IMR-90 (cell line): ENCODE measurements at regions not wholly inside any gene's neighbourhood (a gene's known extent, or its start where the extent isn't known, plus 50 kb on each side); places are given as distances from the start of the nearest gene placed in this dataset.

Experiments used
- ATAC-seq: fragments of 200-7000 bp; cut with Tn5 transposase; 2 replicates; pipeline ENCODE4 v1.9.1; 2020; ENCODE audit warnings: low read depth, mild to moderate bottlenecking, moderate library complexity
- BruUV-seq: library from RNA; stranded (reverse); fragments of 400-500 nt; replicated peaks from 2 replicates; lab custom pipeline; 2021; lab: Mats Ljungman, UMichigan
- CTCF ChIA-PET: fragments of 300-600 bp; formaldehyde crosslinking; extraction: SDS; loops from one replicate; lab custom pipeline; 2021; ENCODE audit warnings: antibody characterized with exemption; lab: Yijun Ruan, JAX
- POLR2A ChIA-PET: fragments of 300-600 bp; sonication (Branson Sonifier 250); formaldehyde crosslinking; loops from one replicate; lab custom pipeline; 2022; ENCODE audit warnings: antibody characterized with exemption; ENCODE audit not compliant: unreplicated experiment; lab: Charles Lee
- DNase-seq: peaks from one replicate; pipeline ENCODE4 v3.0.0; 2013
- H2AFZ ChIP-seq: replicated peaks from 2 replicates; pipeline ENCODE3; 2013; ENCODE audit warnings: low read length, mild to moderate bottlenecking; ENCODE audit not compliant: poor library complexity
- H2AK5ac ChIP-seq: 2 replicates; pipeline ENCODE4 v1.6.1; 2013; ENCODE audit warnings: low read depth, low read length, inconsistent platforms
- H2AK9ac ChIP-seq: replicated peaks from 2 replicates; pipeline ENCODE3; 2013; ENCODE audit warnings: mild to moderate bottlenecking, low read depth, low read length, moderate library complexity; ENCODE audit not compliant: poor library complexity
- H2BK120ac ChIP-seq: 2 replicates; pipeline ENCODE4 v1.6.1; 2013; ENCODE audit warnings: low read depth, low read length, inconsistent platforms
- H2BK15ac ChIP-seq: 3 replicates; pipeline ENCODE4 v1.6.1; 2013; ENCODE audit warnings: low read depth, low read length, inconsistent platforms
- H2BK20ac ChIP-seq: 2 replicates; pipeline ENCODE4 v1.6.1; 2013; ENCODE audit warnings: low read depth, mild to moderate bottlenecking, inconsistent platforms, low read length, moderate library complexity
- H2BK5ac ChIP-seq: 2 replicates; pipeline ENCODE4 v1.6.1; 2013; ENCODE audit warnings: mild to moderate bottlenecking, low read depth, low read length, inconsistent platforms; ENCODE audit not compliant: poor library complexity, severe bottlenecking
- H3K14ac ChIP-seq: replicated peaks from 2 replicates; pipeline ENCODE4 v1.6.1; 2013; ENCODE audit warnings: low read depth, low read length, inconsistent platforms
- H3K18ac ChIP-seq: 2 replicates; pipeline ENCODE4 v1.6.1; 2013; ENCODE audit warnings: low read depth, low read length, control low read depth
- H3K23ac ChIP-seq: 2 replicates; pipeline ENCODE4 v1.6.1; 2013; ENCODE audit warnings: low read depth, low read length, inconsistent platforms
- H3K27ac ChIP-seq: 2 replicates; pipeline ENCODE4 v1.5.1; 2013; ENCODE audit warnings: mild to moderate bottlenecking, control low read depth, low read length; ENCODE audit not compliant: insufficient read depth
- H3K27me3 ChIP-seq: 2 replicates; pipeline ENCODE4 v1.6.1; 2013; ENCODE audit warnings: low read length; ENCODE audit not compliant: control insufficient read depth, insufficient read depth
- H3K36me3 ChIP-seq: 2 replicates; pipeline ENCODE4 v1.6.1; 2013; ENCODE audit warnings: low read length, mixed read lengths; ENCODE audit not compliant: control insufficient read depth, insufficient read depth
- H3K4ac ChIP-seq: 2 replicates; pipeline ENCODE4 v1.6.1; 2013; ENCODE audit warnings: low read depth, low read length, inconsistent platforms
- H3K4me1 ChIP-seq: 2 replicates; pipeline ENCODE4 v1.6.1; 2013; ENCODE audit warnings: low read length, mixed read lengths; ENCODE audit not compliant: control insufficient read depth, insufficient read depth
- H3K4me2 ChIP-seq: 2 replicates; pipeline ENCODE4 v1.6.1; 2013; ENCODE audit warnings: low read depth, mild to moderate bottlenecking, control low read depth, low read length, moderate library complexity
- H3K4me3 ChIP-seq: 2 replicates; pipeline ENCODE4 v1.5.1; 2013; ENCODE audit warnings: low read depth, mild to moderate bottlenecking, control low read depth, low read length, moderate library complexity; ENCODE audit not compliant: insufficient read depth
- H3K56ac ChIP-seq: 2 replicates; pipeline ENCODE4 v1.6.1; 2013; ENCODE audit warnings: low read length, inconsistent platforms; ENCODE audit not compliant: insufficient read depth; ENCODE audit errors: extremely low read depth
- H3K79me1 ChIP-seq, 2 experiments: 2 replicates each; pipeline ENCODE4 v1.6.1; 2013; ENCODE audit warnings: low read length in 2 of 2, inconsistent platforms in 1 of 2, low read depth in 1 of 2
- H3K9ac ChIP-seq: 2 replicates; pipeline ENCODE4 v1.6.1; 2013; ENCODE audit warnings: low read depth, low read length, control low read depth
- H3K9me1 ChIP-seq: 2 replicates; pipeline ENCODE4 v1.6.1; 2013; ENCODE audit warnings: low read length, inconsistent platforms; ENCODE audit not compliant: insufficient read depth
- H3K9me3 ChIP-seq: 2 replicates; pipeline ENCODE4 v1.6.1; 2013; ENCODE audit warnings: low read length; ENCODE audit not compliant: control insufficient read depth, insufficient read depth
- H4K20me1 ChIP-seq: 2 replicates; pipeline ENCODE4 v1.6.1; 2013; ENCODE audit warnings: low read length, inconsistent platforms; ENCODE audit not compliant: insufficient read depth
- H4K5ac ChIP-seq: 2 replicates; pipeline ENCODE4 v1.6.1; 2013; ENCODE audit warnings: mild to moderate bottlenecking, low read depth, low read length, control low read depth
- H4K8ac ChIP-seq, 2 experiments: 2 replicates each; pipeline ENCODE4 v1.6.1; 2013; ENCODE audit warnings: low read depth in 2 of 2, low read length in 2 of 2, control low read depth in 1 of 2, inconsistent platforms in 1 of 2
- H4K91ac ChIP-seq: 2 replicates; pipeline ENCODE4 v1.6.1; 2013; ENCODE audit warnings: low read depth, low read length, inconsistent platforms; ENCODE audit not compliant: insufficient read depth
- BHLHE40 ChIP-seq: fragments of 150-350 bp; IDR thresholded peaks from 2 replicates; pipeline ENCODE4 v1.6.1; 2016; ENCODE audit warnings: mild to moderate bottlenecking, low read depth, low read length
- CEBPB ChIP-seq: IDR thresholded peaks from 2 replicates; pipeline ENCODE4 v1.6.1; 2012; ENCODE audit warnings: low read depth, low read length, improper control_type of control experiment
- CHD1 ChIP-seq: IDR thresholded peaks from 2 replicates; pipeline ENCODE4 v1.6.1; 2012; ENCODE audit warnings: low read depth, low read length, improper control_type of control experiment
- ELK1 ChIP-seq: fragments of 150-350 bp; IDR thresholded peaks from 2 replicates; pipeline ENCODE4 v1.6.1; 2016; ENCODE audit warnings: low read depth, mild to moderate bottlenecking, low read length, moderate library complexity, borderline replicate concordance
- FOS ChIP-seq: fragments of 150-350 bp; IDR thresholded peaks from 2 replicates; pipeline ENCODE4 v1.6.1; 2016; ENCODE audit warnings: low read depth, low read length
- MAFK ChIP-seq: IDR thresholded peaks from 2 replicates; pipeline ENCODE4 v1.6.1; 2012; ENCODE audit warnings: low read depth, low read length, improper control_type of control experiment
- NFE2L2 ChIP-seq: fragments of 150-350 bp; IDR thresholded peaks from 2 replicates; pipeline ENCODE4 v1.6.1; 2016; ENCODE audit warnings: low read depth, mild to moderate bottlenecking, low read length
- POLR2A ChIP-seq: IDR thresholded peaks from 2 replicates; pipeline ENCODE4 v1.6.1; 2012; ENCODE audit warnings: mild to moderate bottlenecking, low read depth, low read length
- RAD21 ChIP-seq: IDR thresholded peaks from 2 replicates; pipeline ENCODE4 v1.6.1; 2012; ENCODE audit warnings: low read length, improper control_type of control experiment
- RCOR1 ChIP-seq: IDR thresholded peaks from 2 replicates; pipeline ENCODE4 v1.6.1; 2012; ENCODE audit warnings: mild to moderate bottlenecking, low read length, improper control_type of control experiment; ENCODE audit not compliant: insufficient replicate concordance
- RFX5 ChIP-seq: IDR thresholded peaks from 2 replicates; pipeline ENCODE4 v1.8.0; 2012; ENCODE audit warnings: low read depth, mild to moderate bottlenecking, low read length, moderate library complexity
- SMC3 ChIP-seq: fragments of 150-350 bp; IDR thresholded peaks from 2 replicates; pipeline ENCODE4 v1.6.1; 2016; ENCODE audit warnings: low read depth, mild to moderate bottlenecking, antibody characterized with exemption, low read length, moderate library complexity
- WGBS, 2 experiments: methylation state at CpG; one replicate each; pipeline versions ENCODE4 v1.1.5 to v1.1.7; 2013; ENCODE audit warnings: missing lambda C conversion rate in 2 of 2; ENCODE audit not compliant: insufficient read length in 1 of 2; ENCODE audit errors: extremely low coverage in 2 of 2; 5-methylcytosine and 5-hydroxymethylcytosine counted together
- dilution Hi-C: fragments of 300-500 bp; cut with HindIII; formaldehyde crosslinking; loops from one replicate; pipeline ENCODE4 v1.14.3; 2018; ENCODE audit warnings: low sequenced_read_pairs; ENCODE audit not compliant: unreplicated experiment
- in situ Hi-C: fragments of 300-500 bp; cut with MboI; formaldehyde crosslinking; loops from 3 replicates; pipeline ENCODE4 v1.14.3; 2019; ENCODE audit warnings: low sequenced_read_pairs, inconsistent platforms, mixed read lengths
- intact Hi-C: fragments of 100-400 bp; cut with micrococcal nuclease; formaldehyde crosslinking; loops from 2 replicates; pipeline ENCODE4 v1.10.0; 2022

- intact Hi-C loops = no loop called here
Observed at GRCh38 chr16:60299241-60299776, 1565.2 kb upstream of the GOT2 start.

More at GRCh38 chr16:60299241-60299776, 1565.2 kb upstream of the GOT2 start:
- H3K4me3 ChIP-seq = no peak overlapping the region
- no peak overlapping the region for H3K56ac ChIP-seq
- no peak overlapping the region for H3K4ac ChIP-seq
- no peaks in the 10 kb centered on the region for H3K9me1 ChIP-seq
- no peak overlapping the region for H3K27ac ChIP-seq
- WGBS, 2 experiments = no CpG with 5 or more reads among the region's 3 CpGs
- peaks cover 3% of the 10 kb centered on the region for H3K9me3 ChIP-seq
- H4K91ac ChIP-seq = no peak overlapping the region
- H2AK5ac ChIP-seq = no peak overlapping the region
- DNase-seq (no peak), ATAC-seq (no peak)
- no peak overlapping the region for H2AFZ ChIP-seq
- no peaks in the 10 kb centered on the region for H3K27me3 ChIP-seq
- H3K14ac ChIP-seq = no peak overlapping the region
- H3K23ac ChIP-seq = no peak overlapping the region
- dilution Hi-C loops (no loop called here), in situ Hi-C loops (no loop called here)
- H3K18ac ChIP-seq = no peak overlapping the region
- no peak overlapping the region for H3K4me2 ChIP-seq
- no peak overlapping the region for H4K8ac ChIP-seq
- H3K79me1 ChIP-seq = no peaks in the 10 kb centered on the region
- ChIA-PET CTCF (no interaction called here), POLR2A (no interaction called here)
- TF ChIP-seq ELK1 (no peak), NFE2L2 (no peak), BHLHE40 (no peak), CHD1 (no peak), RCOR1 (no peak), SMC3 (no peak), MAFK (no peak), POLR2A (no peak), FOS (no peak), RAD21 (no peak), CEBPB (no peak), RFX5 (no peak)
- no peak overlapping the region for H2AK9ac ChIP-seq
- no peak overlapping the region for H2BK20ac ChIP-seq
- H2BK5ac ChIP-seq = no peak overlapping the region
- H3K4me1 ChIP-seq = no peaks in the 10 kb centered on the region
- H3K9ac ChIP-seq = no peak overlapping the region
- H2BK15ac ChIP-seq = no peak overlapping the region
- no peak overlapping the region for H4K5ac ChIP-seq
- no peaks in the 10 kb centered on the region for H4K20me1 ChIP-seq
- H3K36me3 ChIP-seq = no peaks in the 10 kb centered on the region
- no peak overlapping the region for H2BK120ac ChIP-seq
- no TSS peak for BruUV-seq
